ENCODE measurements at regions not wholly inside any gene's neighbourhood (a gene's known extent, or its start where the extent isn't known, plus 50 kb on each side); places are given as distances from the start of the nearest gene placed in this dataset.
A peak's percentile ranks its signal among the peaks of the same experiment; 100 is the strongest.

GRCh38 chr14:76936483-76936882 is 92.0 kb downstream of the IRF2BPL start:
- DNase-seq, result no peak
- ATAC-seq, result peak; percentile 40
- H3K9me3 ChIP-seq, result no peaks in the 10 kb centered on the region
- no peak for TF ChIP-seq CTCF (IDR thresholded peaks at IDR 0.05)
- no peak overlapping the region for H3K4me3 ChIP-seq
- H3K36me3 ChIP-seq (ENCODE audit: low read depth), result no peaks in the 10 kb centered on the region
- intact Hi-C loops (cut with DNase I, micrococcal nuclease), result no loop called here
- H3K4me1 ChIP-seq (ENCODE audit: low read depth), result no peaks in the 10 kb centered on the region

- no peak for TF ChIP-seq CTCF (IDR thresholded peaks at IDR 0.05)
- ATAC-seq, result no peak
- DNase-seq, result no peak
- Histone ChIP-seq H3K4me3 (no peak overlapping the region), H3K9me3 (no peaks in the 10 kb centered on the region), H3K36me3 (ENCODE audit: low read depth) (no peaks in the 10 kb centered on the region), H3K4me1 (ENCODE audit: low read depth) (no peaks in the 10 kb centered on the region)
- intact Hi-C loops (cut with DNase I, micrococcal nuclease), result no loop called here
These were observed 95.0 kb downstream of the IRF2BPL start for GRCh38 chr14:76933515-76933914.

- intact Hi-C loops (cut with DNase I, micrococcal nuclease), result no loop called here
- DNase-seq, result no peak
- Histone ChIP-seq H3K4me3 (no peak overlapping the region), H3K4me1 (ENCODE audit: low read depth) (no peaks in the 10 kb centered on the region), H3K36me3 (ENCODE audit: low read depth) (no peaks in the 10 kb centered on the region), H3K9me3 (no peaks in the 10 kb centered on the region)
- no peak for ATAC-seq
- no peak for TF ChIP-seq CTCF (IDR thresholded peaks at IDR 0.05)
These were observed 96.7 kb downstream of the IRF2BPL start for GRCh38 chr14:76931631-76932402.

GRCh38 chr14:76930549-76930948 is 98.0 kb downstream of the IRF2BPL start:
- Histone ChIP-seq H3K9me3 (no peaks in the 10 kb centered on the region), H3K4me1 (ENCODE audit: low read depth) (no peaks in the 10 kb centered on the region), H3K4me3 (no peak overlapping the region), H3K36me3 (ENCODE audit: low read depth) (no peaks in the 10 kb centered on the region)
- no peak for TF ChIP-seq CTCF (IDR thresholded peaks at IDR 0.05)
- DNase-seq (no peak), ATAC-seq (no peak)
- intact Hi-C loops (cut with DNase I, micrococcal nuclease), result no loop called here

- peak; percentile 54 for ATAC-seq
- H3K4me3 ChIP-seq, result no peak overlapping the region
- intact Hi-C loops (cut with DNase I, micrococcal nuclease), result no loop called here
- DNase-seq, result peak in 1 of 3 donors; percentile 49
- TF ChIP-seq CTCF (IDR thresholded peaks at IDR 0.05), result no peak
- no peaks in the 10 kb centered on the region for H3K36me3 ChIP-seq (ENCODE audit: low read depth)
- H3K9me3 ChIP-seq, result no peaks in the 10 kb centered on the region
- no peaks in the 10 kb centered on the region for H3K4me1 ChIP-seq (ENCODE audit: low read depth)
These were observed 98.6 kb downstream of the IRF2BPL start for GRCh38 chr14:76929927-76930326.

All from mucosa of descending colon (tissue), 3 donors.